Fibroblast of lung (primary cell): ENCODE measurements at regions not wholly inside any gene's neighbourhood (a gene's known extent, or its start where the extent isn't known, plus 50 kb on each side); places are given as distances from the start of the nearest gene placed in this dataset.
A peak's percentile ranks its signal among the peaks of the same experiment; 100 is the strongest.

Experiments used
- DNase-seq, 2 donors: peaks; one replicate each; pipeline versions ENCODE4 v3.0.0 to v3.0.0-alpha.2; 2010; ENCODE audit warnings: low read depth in 2 of 2
- H2AFZ ChIP-seq: 2 replicates; pipeline ENCODE4 v1.5.1; 2012; ENCODE audit warnings: low read length, control low read depth, inconsistent platforms
- H3K27ac ChIP-seq: 2 replicates; pipeline ENCODE4 v1.5.1; 2011; ENCODE audit warnings: low read length, control low read depth; ENCODE audit not compliant: insufficient read depth
- H3K27me3 ChIP-seq: 2 replicates; pipeline ENCODE4 v1.5.1; 2011; ENCODE audit warnings: mild to moderate bottlenecking, low read length; ENCODE audit not compliant: control insufficient read depth, insufficient read depth
- H3K36me3 ChIP-seq: 2 replicates; pipeline ENCODE4 v1.5.1; 2011; ENCODE audit warnings: low read length; ENCODE audit not compliant: control insufficient read depth, insufficient read depth
- H3K4me1 ChIP-seq: 2 replicates; pipeline ENCODE4 v1.5.1; 2011; ENCODE audit warnings: low read length; ENCODE audit not compliant: control insufficient read depth, insufficient read depth; ENCODE audit errors: extremely low read depth
- H3K4me2 ChIP-seq: 2 replicates; pipeline ENCODE4 v1.5.1; 2011; ENCODE audit warnings: low read length, control low read depth; ENCODE audit not compliant: insufficient read depth; ENCODE audit errors: extremely low read depth
- H3K4me3 ChIP-seq, 4 experiments: fragments of 200-600 bp in 1 of 4; sonication (generic) in 1 of 4; replicated peaks in 1 of 4; 2 replicates each; pipeline ENCODE4 v1.5.1; 2011 to 2016; ENCODE audit warnings: low read length in 4 of 4, low read depth in 3 of 4, mild to moderate bottlenecking in 3 of 4, control low read depth in 2 of 4, inconsistent platforms in 1 of 4, mixed read lengths in 1 of 4; ENCODE audit not compliant: insufficient read depth in 1 of 4; ENCODE audit errors: control extremely low read depth in 1 of 4
- H3K79me2 ChIP-seq: 2 replicates; pipeline ENCODE4 v1.5.1; 2012; ENCODE audit warnings: mild to moderate bottlenecking, low read length, inconsistent platforms; ENCODE audit not compliant: control insufficient read depth, insufficient read depth
- H3K9ac ChIP-seq: 2 replicates; pipeline ENCODE4 v1.5.1; 2011; ENCODE audit warnings: mild to moderate bottlenecking, low read length, control low read depth; ENCODE audit not compliant: insufficient read depth
- H3K9me3 ChIP-seq: 2 replicates; pipeline ENCODE4 v1.5.1; 2012; ENCODE audit warnings: low read depth, low read length; ENCODE audit not compliant: control insufficient read depth, insufficient read depth
- H4K20me1 ChIP-seq: 2 replicates; pipeline ENCODE4 v1.5.1; 2011; ENCODE audit warnings: low read length; ENCODE audit not compliant: control insufficient read depth, insufficient read depth; ENCODE audit errors: extremely low read depth
- EZH2 ChIP-seq: IDR thresholded peaks from 2 replicates; pipeline ENCODE4 v1.5.1; 2012; ENCODE audit warnings: low read length, control low read depth, mild to moderate bottlenecking; ENCODE audit errors: missing control alignments
- TF ChIP-seq, protein P1 (sequence below), 2 donors: IDR thresholded peaks in 1 of 2; conservative IDR thresholded peaks in 1 of 2; 1 replicate in 1 of 2; 2 replicates in 1 of 2; pipeline ENCODE4 v1.5.1; 2011 to 2012; ENCODE audit warnings: low read length in 2 of 2, control low read depth in 1 of 2, inconsistent platforms in 1 of 2, low read depth in 1 of 2, mild to moderate bottlenecking in 1 of 2

DNA sequence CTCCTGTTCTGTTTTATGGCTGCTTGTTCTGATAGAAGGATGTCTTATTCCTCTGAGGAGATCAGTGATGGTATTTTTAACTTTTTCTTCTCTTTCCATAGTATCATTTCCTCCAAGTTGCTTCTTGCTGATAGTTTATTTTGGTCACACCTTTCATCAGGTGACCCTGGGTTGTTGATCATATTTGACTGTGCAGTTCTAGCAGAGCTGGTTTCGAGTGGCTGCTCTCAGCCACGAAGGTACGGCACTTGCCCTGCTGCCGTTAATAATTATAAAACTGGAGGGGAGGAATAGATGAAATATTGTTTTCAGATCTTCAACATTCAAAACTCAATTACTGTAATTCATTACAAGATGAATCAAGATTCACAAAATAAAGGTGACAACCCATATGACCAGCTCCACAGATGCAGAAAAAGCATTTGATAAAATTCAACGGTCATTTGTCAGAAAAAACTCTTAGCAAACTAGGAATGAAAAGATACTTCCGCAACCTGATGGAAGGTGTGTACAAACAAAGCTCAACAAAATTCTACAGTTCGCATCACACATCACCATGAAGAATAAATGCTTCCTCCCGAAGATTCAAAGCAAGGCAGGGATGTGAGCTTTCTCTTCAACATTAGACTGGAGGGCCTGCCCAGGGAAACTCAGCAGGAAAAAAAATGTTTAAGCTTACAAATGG is 59.2 kb upstream of the RTL6 start:
- H3K27me3 ChIP-seq, result no peaks in the 10 kb centered on the region
- no peaks in the 10 kb centered on the region for H3K9me3 ChIP-seq
- H3K36me3 ChIP-seq, result no peaks in the 10 kb centered on the region
- no peak for DNase-seq
- H3K27ac ChIP-seq, result no peak overlapping the region
- TF ChIP-seq, protein P1, sequence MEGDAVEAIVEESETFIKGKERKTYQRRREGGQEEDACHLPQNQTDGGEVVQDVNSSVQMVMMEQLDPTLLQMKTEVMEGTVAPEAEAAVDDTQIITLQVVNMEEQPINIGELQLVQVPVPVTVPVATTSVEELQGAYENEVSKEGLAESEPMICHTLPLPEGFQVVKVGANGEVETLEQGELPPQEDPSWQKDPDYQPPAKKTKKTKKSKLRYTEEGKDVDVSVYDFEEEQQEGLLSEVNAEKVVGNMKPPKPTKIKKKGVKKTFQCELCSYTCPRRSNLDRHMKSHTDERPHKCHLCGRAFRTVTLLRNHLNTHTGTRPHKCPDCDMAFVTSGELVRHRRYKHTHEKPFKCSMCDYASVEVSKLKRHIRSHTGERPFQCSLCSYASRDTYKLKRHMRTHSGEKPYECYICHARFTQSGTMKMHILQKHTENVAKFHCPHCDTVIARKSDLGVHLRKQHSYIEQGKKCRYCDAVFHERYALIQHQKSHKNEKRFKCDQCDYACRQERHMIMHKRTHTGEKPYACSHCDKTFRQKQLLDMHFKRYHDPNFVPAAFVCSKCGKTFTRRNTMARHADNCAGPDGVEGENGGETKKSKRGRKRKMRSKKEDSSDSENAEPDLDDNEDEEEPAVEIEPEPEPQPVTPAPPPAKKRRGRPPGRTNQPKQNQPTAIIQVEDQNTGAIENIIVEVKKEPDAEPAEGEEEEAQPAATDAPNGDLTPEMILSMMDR (conservative IDR thresholded peaks at IDR 0.05 in 1 of 2, IDR thresholded peaks at IDR 0.05 in 1 of 2; ENCODE audit: low read depth in 1 of 2, low read length in 2 of 2), result peak in 1 of 2 donors; percentile 3
- TF ChIP-seq EZH2, result no peak
- no peak overlapping the region for H3K4me3 ChIP-seq
- no peaks in the 10 kb centered on the region for H4K20me1 ChIP-seq
- H2AFZ ChIP-seq, result no peak overlapping the region
- no peaks in the 10 kb centered on the region for H3K4me1 ChIP-seq
- no peak overlapping the region for H3K9ac ChIP-seq
- H3K79me2 ChIP-seq, result no peaks in the 10 kb centered on the region
- H3K4me2 ChIP-seq, result no peak overlapping the region

DNA sequence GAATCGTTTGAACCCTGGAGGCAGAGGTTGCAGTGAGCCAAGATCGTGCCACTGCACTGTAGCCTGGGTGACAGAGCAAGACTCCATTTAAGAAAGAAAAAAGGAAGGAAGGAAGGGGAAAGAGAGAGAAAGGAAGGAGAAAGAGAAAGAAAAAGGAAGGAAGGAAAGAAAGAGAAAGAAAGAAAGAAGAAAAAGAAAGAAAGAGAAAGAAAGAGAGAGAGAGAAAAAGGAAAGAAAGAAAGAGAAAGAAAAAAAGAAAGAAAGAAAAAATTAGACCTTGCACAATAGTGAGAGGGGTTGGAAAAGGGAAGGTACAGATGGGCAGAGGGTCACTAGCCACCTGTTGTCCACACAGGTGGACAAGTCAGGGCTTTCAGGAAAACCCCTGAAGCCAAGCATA is 57.6 kb upstream of the RTL6 start:
- no peak overlapping the region for H3K4me2 ChIP-seq
- H3K9ac ChIP-seq, result no peak overlapping the region
- no peaks in the 10 kb centered on the region for H4K20me1 ChIP-seq
- H3K36me3 ChIP-seq, result no peaks in the 10 kb centered on the region
- no peak for DNase-seq
- H3K9me3 ChIP-seq, result no peaks in the 10 kb centered on the region
- no peak overlapping the region for H3K4me3 ChIP-seq
- H3K27me3 ChIP-seq, result no peaks in the 10 kb centered on the region
- H3K4me1 ChIP-seq, result peaks cover 3% of the 10 kb centered on the region
- no peak for TF ChIP-seq EZH2
- TF ChIP-seq, protein P1 (conservative IDR thresholded peaks at IDR 0.05 in 1 of 2, IDR thresholded peaks at IDR 0.05 in 1 of 2; ENCODE audit: low read depth in 1 of 2, low read length in 2 of 2), result no peak
- no peak overlapping the region for H2AFZ ChIP-seq
- no peaks in the 10 kb centered on the region for H3K79me2 ChIP-seq
- H3K27ac ChIP-seq, result no peak overlapping the region

DNA sequence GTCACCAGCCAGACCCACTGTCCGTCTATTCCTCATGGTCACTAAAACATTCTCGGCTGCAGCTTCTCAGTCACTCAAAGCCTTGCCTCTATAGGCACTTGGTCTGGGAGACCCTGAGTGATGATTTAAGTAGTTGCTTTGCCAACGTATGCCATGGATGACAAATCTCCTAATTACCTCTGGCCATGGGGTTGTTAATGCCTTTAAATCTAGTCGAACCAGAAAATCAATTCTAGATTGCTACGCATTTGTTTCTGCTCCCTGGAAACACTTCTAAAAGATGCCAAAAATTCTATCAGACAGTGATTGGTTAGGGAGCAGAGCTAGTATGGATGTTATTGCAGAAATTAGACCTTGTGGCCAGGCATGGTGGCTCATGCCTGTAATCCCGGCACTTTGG is 57.0 kb upstream of the RTL6 start:
- Histone ChIP-seq H2AFZ (no peak overlapping the region), H4K20me1 (no peaks in the 10 kb centered on the region), H3K79me2 (no peaks in the 10 kb centered on the region), H3K4me2 (no peak overlapping the region), H3K27me3 (no peaks in the 10 kb centered on the region), H3K4me1 (peaks cover 3% of the 10 kb centered on the region), H3K9me3 (no peaks in the 10 kb centered on the region), H3K27ac (no peak overlapping the region), H3K4me3 (no peak overlapping the region), H3K9ac (no peak overlapping the region), H3K36me3 (no peaks in the 10 kb centered on the region)
- TF ChIP-seq, protein P1 (conservative IDR thresholded peaks at IDR 0.05 in 1 of 2, IDR thresholded peaks at IDR 0.05 in 1 of 2; ENCODE audit: low read depth in 1 of 2, low read length in 2 of 2), result no peak
- no peak for TF ChIP-seq EZH2
- DNase-seq, result no peak
